ENCODE measurements at regions not wholly inside any gene's neighbourhood (a gene's known extent, or its start where the extent isn't known, plus 50 kb on each side); places are given as distances from the start of the nearest gene placed in this dataset.

DNA sequence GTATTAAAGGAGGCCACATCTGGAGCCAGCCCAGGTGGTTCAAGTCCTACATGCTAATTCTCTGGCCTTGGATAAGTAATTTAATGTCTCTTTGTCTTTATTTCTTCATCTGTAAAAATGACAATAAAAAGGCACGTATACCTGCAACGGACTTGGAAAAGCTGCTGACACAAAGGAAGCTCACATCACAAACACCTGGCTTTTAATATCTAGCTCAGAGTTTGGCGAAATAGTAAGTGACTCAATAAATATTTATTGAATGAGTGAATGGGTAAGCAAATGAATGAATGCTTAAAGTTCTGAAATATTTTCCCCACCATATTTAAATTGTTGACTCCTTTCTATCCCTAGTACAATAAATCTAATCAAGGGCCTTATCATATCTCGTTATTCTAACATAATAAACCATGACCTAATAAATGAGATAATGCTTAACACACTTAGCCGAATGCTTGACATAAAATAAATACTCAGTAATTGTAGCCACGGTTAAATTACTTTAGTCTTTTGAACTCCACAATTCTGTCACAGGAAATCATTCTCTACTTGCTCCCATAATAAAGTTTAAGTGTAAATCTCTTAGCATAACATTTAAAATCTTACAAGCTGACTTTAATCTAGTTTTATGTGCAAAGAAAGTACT lies 74.7 kb upstream of the PALMD start:
- CTCF ChIA-PET = no interaction called here
- H3K4me1 Mint-ChIP-seq (ENCODE audit: low read depth) = no peaks in the 10 kb centered on the region
- POLR2A ChIA-PET = no interaction called here
- H3K27me3 Mint-ChIP-seq (ENCODE audit: low read depth) = peaks cover 3% of the 10 kb centered on the region
- ATAC-seq (no peak), DNase-seq (no peak)
- H3K36me3 Mint-ChIP-seq (ENCODE audit: low read depth) = no peaks in the 10 kb centered on the region
- no peaks in the 10 kb centered on the region for H3K9me3 Mint-ChIP-seq (ENCODE audit: insufficient read depth)
- H3K27ac Mint-ChIP-seq = no peak overlapping the region
- H3K4me3 Mint-ChIP-seq = no peak overlapping the region

DNA sequence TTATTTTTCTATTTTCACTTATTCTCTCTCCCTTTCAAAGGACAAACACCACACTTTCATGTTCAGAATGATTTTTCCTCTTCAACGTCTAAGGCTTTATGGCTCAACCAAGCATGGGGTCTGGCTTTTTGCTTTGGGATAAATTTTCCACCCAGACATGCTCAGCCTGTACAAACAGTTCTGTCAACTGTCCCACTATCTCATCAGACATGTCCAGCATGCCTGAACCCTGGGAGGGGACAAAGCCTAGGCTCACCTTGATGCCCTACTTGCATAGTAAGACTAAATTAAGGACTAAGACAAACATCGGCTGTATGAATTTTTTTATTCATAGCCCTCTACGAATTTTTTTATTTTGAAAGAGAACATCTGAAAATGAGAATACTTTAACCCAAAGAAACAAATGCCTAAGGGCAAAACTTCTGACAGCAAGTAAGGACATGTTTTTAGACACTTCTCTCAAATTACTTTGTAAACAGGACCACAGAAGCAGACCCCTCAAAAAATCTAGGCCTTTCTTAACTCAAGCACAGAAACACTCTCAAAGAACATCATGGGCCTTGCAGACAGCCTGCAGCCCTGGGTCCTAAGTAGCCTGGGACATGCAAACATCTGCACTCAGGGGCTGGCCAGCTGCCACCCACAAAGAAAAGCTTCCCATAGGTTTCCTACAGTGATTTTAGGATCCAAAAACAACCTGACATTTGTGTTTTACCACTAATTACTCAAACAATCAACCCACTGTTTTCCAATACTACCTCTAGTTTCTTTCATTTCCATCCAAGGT lies 72.3 kb upstream of the PALMD start:
- Mint-ChIP-seq H3K27ac (no peak overlapping the region), H3K4me3 (no peak overlapping the region)
- CTCF ChIA-PET = no interaction called here

DNA sequence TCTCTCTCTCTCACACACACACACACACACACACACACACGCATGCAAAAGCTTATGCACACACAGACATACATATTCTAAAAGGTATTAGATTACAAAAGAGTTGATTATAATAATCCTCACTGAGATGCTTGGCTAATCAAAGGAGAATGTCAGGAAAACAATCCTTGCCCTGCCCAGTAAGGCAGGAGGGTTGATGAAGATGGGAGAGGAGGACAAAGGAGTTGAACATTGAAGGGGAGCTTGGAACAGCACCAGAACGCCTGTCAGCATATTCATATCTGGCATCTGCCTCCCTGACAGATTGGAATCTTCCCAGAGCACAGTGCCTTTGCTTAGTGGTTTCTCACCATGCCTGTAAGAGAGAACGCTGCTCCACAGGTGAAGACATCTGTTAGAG lies 68.6 kb upstream of the PALMD start:
- DNase-seq (no peak), ATAC-seq (no peak)
- Mint-ChIP-seq H3K27me3 (ENCODE audit: low read depth) (peaks cover 4% of the 10 kb centered on the region), H3K4me3 (no peak overlapping the region), H3K27ac (no peak overlapping the region), H3K9me3 (ENCODE audit: insufficient read depth) (no peaks in the 10 kb centered on the region), H3K4me1 (ENCODE audit: low read depth) (no peaks in the 10 kb centered on the region), H3K36me3 (ENCODE audit: low read depth) (no peaks in the 10 kb centered on the region)
- ChIA-PET CTCF (no interaction called here), POLR2A (no interaction called here)

More for the DNA sequence above, 72.3 kb upstream of the PALMD start:
- ATAC-seq = no peak
- POLR2A ChIA-PET = no interaction called here
- Mint-ChIP-seq H3K9me3 (ENCODE audit: insufficient read depth) (no peaks in the 10 kb centered on the region), H3K27me3 (ENCODE audit: low read depth) (peaks cover 4% of the 10 kb centered on the region), H3K36me3 (ENCODE audit: low read depth) (no peaks in the 10 kb centered on the region), H3K4me1 (ENCODE audit: low read depth) (no peaks in the 10 kb centered on the region)
- no peak for DNase-seq

DNA sequence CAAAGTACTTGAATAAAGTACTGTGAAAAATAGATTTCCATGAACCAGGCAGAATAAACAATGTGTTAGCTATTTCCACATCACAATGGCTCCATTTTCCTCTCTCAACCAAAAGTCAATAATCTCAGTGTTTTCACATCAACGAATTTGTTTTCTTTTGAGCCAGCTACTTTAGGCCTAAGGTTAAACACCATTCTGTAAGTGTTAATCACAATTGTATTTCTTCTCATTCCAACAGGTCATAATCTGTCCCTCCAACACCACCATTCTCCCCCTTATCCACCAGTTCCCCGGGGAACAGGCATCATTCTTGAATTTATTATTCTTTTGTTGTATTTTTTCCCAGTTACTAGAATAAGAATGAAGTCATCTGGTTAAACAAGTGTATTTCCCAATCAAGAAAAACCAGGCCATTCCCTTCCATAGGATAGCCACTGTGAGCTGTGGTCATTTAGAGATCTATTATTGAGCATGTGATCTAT lies 66.2 kb upstream of the PALMD start:
- DNase-seq (no peak), ATAC-seq (no peak)
- H3K4me3 Mint-ChIP-seq = no peak overlapping the region
- H3K27ac Mint-ChIP-seq = no peak overlapping the region
- ChIA-PET POLR2A (no interaction called here), CTCF (no interaction called here)
- no peaks in the 10 kb centered on the region for H3K36me3 Mint-ChIP-seq (ENCODE audit: low read depth)
- H3K27me3 Mint-ChIP-seq (ENCODE audit: low read depth) = peaks cover 4% of the 10 kb centered on the region
- H3K4me1 Mint-ChIP-seq (ENCODE audit: low read depth) = no peaks in the 10 kb centered on the region
- no peaks in the 10 kb centered on the region for H3K9me3 Mint-ChIP-seq (ENCODE audit: insufficient read depth)

DNA sequence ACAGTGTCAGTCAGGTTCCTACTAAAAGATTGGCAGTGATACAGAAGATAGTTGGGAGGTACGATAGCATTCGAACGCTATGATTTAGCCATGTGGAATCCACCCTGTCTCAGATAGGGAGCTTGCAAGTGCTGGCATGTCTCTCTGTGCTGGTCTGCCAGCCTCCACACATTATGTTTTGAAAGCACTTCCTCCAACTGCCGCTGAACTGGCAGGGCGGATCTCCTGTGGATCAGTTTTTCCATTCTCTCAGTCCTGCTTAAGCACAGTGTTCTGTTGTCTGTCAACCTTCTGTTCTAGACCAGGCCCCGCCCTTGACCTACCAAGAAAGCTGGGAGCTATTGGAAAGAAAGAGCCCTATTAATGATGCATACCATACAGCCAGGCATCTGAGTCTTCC lies 65.5 kb upstream of the PALMD start:
- H3K36me3 Mint-ChIP-seq (ENCODE audit: low read depth) = no peaks in the 10 kb centered on the region
- no peak overlapping the region for H3K27ac Mint-ChIP-seq
- H3K27me3 Mint-ChIP-seq (ENCODE audit: low read depth) = peaks cover 4% of the 10 kb centered on the region
- H3K4me1 Mint-ChIP-seq (ENCODE audit: low read depth) = no peaks in the 10 kb centered on the region
- H3K9me3 Mint-ChIP-seq (ENCODE audit: insufficient read depth) = no peaks in the 10 kb centered on the region
- ATAC-seq (no peak), DNase-seq (no peak)
- POLR2A ChIA-PET = no interaction called here
- H3K4me3 Mint-ChIP-seq = no peak overlapping the region
- CTCF ChIA-PET = no interaction called here

DNA sequence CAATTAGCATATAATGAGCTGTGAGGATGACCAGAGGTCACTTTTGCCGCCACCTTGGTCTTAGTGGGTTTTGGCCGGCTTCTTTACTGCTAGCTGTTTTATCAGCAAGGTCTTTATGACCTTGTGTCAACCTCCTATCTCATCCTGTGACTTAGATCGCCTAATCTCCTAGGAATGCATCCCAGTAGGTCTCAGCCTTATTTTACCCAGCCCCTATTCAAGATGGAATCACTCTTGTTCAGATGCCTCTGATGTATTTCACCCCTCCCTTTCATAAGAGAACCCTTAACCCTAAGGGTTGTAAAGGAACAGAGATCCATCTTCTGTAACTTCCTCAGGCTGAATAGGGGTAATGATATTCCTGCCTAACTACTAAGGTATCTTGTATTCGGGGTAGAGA lies 58.9 kb upstream of the PALMD start:
- no peaks in the 10 kb centered on the region for H3K4me1 Mint-ChIP-seq (ENCODE audit: low read depth)
- DNase-seq = no peak
- no peaks in the 10 kb centered on the region for H3K9me3 Mint-ChIP-seq (ENCODE audit: insufficient read depth)
- H3K27me3 Mint-ChIP-seq (ENCODE audit: low read depth) = peaks cover 1% of the 10 kb centered on the region
- no peak overlapping the region for H3K4me3 Mint-ChIP-seq
- no peak for ATAC-seq
- H3K36me3 Mint-ChIP-seq (ENCODE audit: low read depth) = no peaks in the 10 kb centered on the region
- ChIA-PET CTCF (no interaction called here), POLR2A (no interaction called here)
- no peak overlapping the region for H3K27ac Mint-ChIP-seq

DNA sequence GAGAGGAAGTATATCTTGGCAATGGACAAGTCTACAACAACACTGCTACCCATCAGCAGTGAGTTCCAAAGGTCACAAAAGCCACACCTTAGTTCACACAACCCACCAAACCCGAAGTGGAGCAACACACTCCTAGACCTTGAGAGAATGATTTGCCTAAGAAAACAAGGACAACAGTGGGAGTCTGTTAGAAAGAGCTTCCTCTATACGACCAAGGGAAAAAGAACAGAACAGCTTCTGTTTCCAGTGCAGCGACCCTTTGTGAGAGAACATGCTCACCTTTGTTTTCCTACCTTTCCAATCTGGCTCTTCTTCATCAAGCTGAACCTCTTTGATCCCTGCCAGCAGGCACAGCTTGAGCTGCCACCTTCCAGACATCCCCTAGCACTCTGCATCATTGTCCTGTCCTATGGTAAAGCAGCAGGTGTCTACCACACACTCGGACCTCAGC lies 56.7 kb upstream of the PALMD start:
- ATAC-seq (no peak), DNase-seq (no peak)
- ChIA-PET CTCF (interaction anchor here (0.8 kb wide), 1 partner anchor 408 kb away, joined by 4 read pairs; no protein-coding TSS in a partner anchor), POLR2A (no interaction called here)
- Mint-ChIP-seq H3K27me3 (ENCODE audit: low read depth) (peaks cover 2% of the 10 kb centered on the region), H3K9me3 (ENCODE audit: insufficient read depth) (no peaks in the 10 kb centered on the region), H3K4me1 (ENCODE audit: low read depth) (no peaks in the 10 kb centered on the region), H3K36me3 (ENCODE audit: low read depth) (no peaks in the 10 kb centered on the region), H3K27ac (no peak overlapping the region), H3K4me3 (no peak overlapping the region)

DNA sequence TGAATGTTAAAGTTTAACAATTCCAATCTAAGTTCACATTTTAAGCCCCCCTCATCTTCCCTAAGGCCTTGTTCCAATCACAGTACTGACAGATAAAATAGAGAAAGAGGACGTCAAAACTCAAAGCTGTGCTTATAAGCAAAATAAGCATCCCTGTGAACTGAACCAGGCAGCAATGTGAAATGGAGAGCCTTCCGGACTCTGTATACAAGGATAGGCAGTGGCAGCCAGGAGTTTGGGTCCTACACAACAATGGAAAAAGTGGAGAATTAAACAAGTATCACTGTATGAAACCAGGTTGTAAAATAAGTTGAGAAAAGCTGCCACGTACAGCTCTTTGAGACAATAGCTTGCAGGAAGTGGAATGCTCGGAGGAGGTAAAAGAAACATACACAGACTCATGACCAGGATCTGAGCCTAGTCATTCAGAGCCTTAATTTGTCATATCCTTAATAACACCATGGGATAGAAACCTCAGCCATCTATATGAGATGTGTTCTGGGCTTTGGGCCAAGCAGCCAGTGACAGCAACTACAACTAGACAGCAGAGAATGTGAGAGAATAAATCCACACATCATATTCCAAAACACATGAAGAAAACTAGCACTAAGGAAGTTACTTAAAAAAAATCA lies 55.2 kb upstream of the PALMD start:
- CTCF ChIA-PET = no interaction called here
- DNase-seq (no peak), ATAC-seq (no peak)
- no peak overlapping the region for H3K27ac Mint-ChIP-seq
- H3K27me3 Mint-ChIP-seq (ENCODE audit: low read depth) = peaks cover 2% of the 10 kb centered on the region
- H3K9me3 Mint-ChIP-seq (ENCODE audit: insufficient read depth) = no peaks in the 10 kb centered on the region
- no peaks in the 10 kb centered on the region for H3K4me1 Mint-ChIP-seq (ENCODE audit: low read depth)
- POLR2A ChIA-PET = no interaction called here
- no peak overlapping the region for H3K4me3 Mint-ChIP-seq
- H3K36me3 Mint-ChIP-seq (ENCODE audit: low read depth) = no peaks in the 10 kb centered on the region

DNA sequence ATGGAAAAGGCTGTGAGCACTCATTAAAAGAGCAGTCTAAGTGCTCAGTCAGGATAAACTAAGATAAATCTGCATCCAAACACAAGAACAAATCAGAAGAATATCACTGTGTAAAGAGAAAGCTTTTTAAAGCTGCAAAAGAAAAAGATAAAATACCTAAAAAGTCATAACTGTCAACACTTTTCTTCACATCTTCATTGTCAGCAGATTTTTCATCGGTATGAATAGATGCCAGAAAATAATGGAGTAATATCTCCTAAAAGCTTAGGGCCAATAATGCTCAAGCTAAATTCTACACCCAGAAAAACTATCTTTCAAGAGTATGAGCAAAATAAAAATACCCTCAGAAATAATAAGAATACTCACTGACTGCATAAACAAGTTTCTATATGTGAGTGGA lies 54.0 kb upstream of the PALMD start:
- peaks cover 2% of the 10 kb centered on the region for H3K27me3 Mint-ChIP-seq (ENCODE audit: low read depth)
- no peaks in the 10 kb centered on the region for H3K36me3 Mint-ChIP-seq (ENCODE audit: low read depth)
- no peaks in the 10 kb centered on the region for H3K9me3 Mint-ChIP-seq (ENCODE audit: insufficient read depth)
- no peak for ATAC-seq
- H3K4me3 Mint-ChIP-seq = no peak overlapping the region
- no peak overlapping the region for H3K27ac Mint-ChIP-seq
- no peaks in the 10 kb centered on the region for H3K4me1 Mint-ChIP-seq (ENCODE audit: low read depth)
- DNase-seq = no peak
- CTCF ChIA-PET = no interaction called here
- POLR2A ChIA-PET = no interaction called here

DNA sequence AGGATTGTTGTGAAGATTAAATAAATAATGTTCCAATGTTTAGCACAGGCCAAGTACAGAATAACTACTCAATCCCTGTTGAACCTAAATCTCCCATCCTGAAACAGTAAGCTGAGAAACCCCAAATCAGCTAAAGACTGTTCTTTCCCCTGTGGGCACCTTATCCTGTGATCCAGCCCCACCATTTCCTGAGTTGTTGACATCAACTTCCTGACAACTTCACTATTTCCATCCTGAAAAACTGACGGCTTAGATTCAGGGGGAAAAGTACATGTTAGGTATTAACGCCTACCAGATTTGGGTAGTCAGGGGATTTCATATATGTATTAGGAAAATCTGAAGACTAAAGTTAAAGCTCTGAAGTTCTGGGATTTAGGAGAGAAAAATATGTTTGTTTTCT lies 51.7 kb upstream of the PALMD start:
- POLR2A ChIA-PET = no interaction called here
- Mint-ChIP-seq H3K9me3 (ENCODE audit: insufficient read depth) (no peaks in the 10 kb centered on the region), H3K4me1 (ENCODE audit: low read depth) (no peaks in the 10 kb centered on the region), H3K4me3 (no peak overlapping the region), H3K36me3 (ENCODE audit: low read depth) (no peaks in the 10 kb centered on the region), H3K27ac (no peak overlapping the region), H3K27me3 (ENCODE audit: low read depth) (peaks cover 2% of the 10 kb centered on the region)
- DNase-seq (no peak), ATAC-seq (no peak)
- CTCF ChIA-PET = interaction anchor here (1.5 kb wide), 1 partner anchor 8 kb away, joined by 3 read pairs; no protein-coding TSS in a partner anchor

DNA sequence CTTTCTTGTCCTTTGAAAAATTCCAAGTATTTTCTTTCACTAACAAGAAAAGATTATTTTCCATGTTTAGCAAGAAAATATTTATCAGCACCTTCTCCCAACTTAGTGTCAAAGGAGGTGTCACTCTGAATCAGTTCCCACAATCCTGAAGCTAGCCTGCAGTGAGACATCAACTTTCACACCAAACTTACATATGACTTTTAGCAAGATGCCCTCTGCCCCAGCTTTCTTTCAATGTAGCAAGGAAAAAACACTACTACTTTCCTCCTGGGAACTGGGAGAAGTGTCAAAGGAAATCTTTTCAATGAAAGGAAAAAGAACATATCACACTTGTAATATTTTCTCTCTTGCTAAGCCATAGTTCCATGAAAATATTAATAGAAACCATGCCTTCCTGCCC lies 50.9 kb upstream of the PALMD start:
- H3K4me3 Mint-ChIP-seq = no peak overlapping the region
- H3K9me3 Mint-ChIP-seq (ENCODE audit: insufficient read depth) = no peaks in the 10 kb centered on the region
- peaks cover 2% of the 10 kb centered on the region for H3K27me3 Mint-ChIP-seq (ENCODE audit: low read depth)
- no peaks in the 10 kb centered on the region for H3K4me1 Mint-ChIP-seq (ENCODE audit: low read depth)
- ATAC-seq (no peak), DNase-seq (no peak)
- H3K27ac Mint-ChIP-seq = no peak overlapping the region
- H3K36me3 Mint-ChIP-seq (ENCODE audit: low read depth) = no peaks in the 10 kb centered on the region
- POLR2A ChIA-PET = no interaction called here
- CTCF ChIA-PET = interaction anchor here (1.5 kb wide), 1 partner anchor 9 kb away, joined by 3 read pairs; no protein-coding TSS in a partner anchor

DNA sequence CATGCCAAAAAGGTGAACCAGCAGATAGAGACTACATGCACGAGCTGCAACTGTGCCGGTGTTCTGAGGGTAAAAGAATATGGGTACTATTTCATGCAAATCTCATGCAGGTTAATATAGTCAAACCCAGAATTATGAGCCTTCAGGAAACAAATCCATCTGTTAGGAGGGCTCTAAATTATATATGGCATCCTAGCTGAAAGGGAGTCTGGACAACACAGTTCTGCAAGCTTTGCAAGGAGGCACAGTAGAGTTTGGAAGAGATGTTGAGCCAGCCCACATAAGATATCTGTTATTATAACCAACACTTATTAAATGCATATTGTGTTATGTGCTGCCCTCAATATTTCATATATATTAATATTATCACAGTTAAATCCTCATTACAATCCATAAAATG lies 50.5 kb upstream of the PALMD start:
- ATAC-seq (no peak), DNase-seq (no peak)
- ChIA-PET CTCF (interaction anchor here (1.5 kb wide), 1 partner anchor 10 kb away, joined by 3 read pairs; no protein-coding TSS in a partner anchor), POLR2A (no interaction called here)
- no peaks in the 10 kb centered on the region for H3K9me3 Mint-ChIP-seq (ENCODE audit: insufficient read depth)
- no peaks in the 10 kb centered on the region for H3K4me1 Mint-ChIP-seq (ENCODE audit: low read depth)
- peaks cover 2% of the 10 kb centered on the region for H3K27me3 Mint-ChIP-seq (ENCODE audit: low read depth)
- H3K36me3 Mint-ChIP-seq (ENCODE audit: low read depth) = no peaks in the 10 kb centered on the region
- no peak overlapping the region for H3K27ac Mint-ChIP-seq
- no peak overlapping the region for H3K4me3 Mint-ChIP-seq

Data from activated CD8-positive, alpha-beta T cell treated with anti-CD3 and anti-CD28 coated beads, Interleukin-2, amount 10 ng/mL, durations not matched to agents 7 days and 5 days (primary cell).